Ovary (tissue), 7 donors: ENCODE measurements at regions not wholly inside any gene's neighbourhood (a gene's known extent, or its start where the extent isn't known, plus 50 kb on each side); places are given as distances from the start of the nearest gene placed in this dataset.

Experiments used
- DNase-seq, 5 donors: peaks; one replicate each; pipeline ENCODE4 v3.0.0-alpha.2; 2019 to 2020
- H3K27ac ChIP-seq, 2 donors: fragments of 200-600 bp; one replicate each; pipeline versions ENCODE4 v1.5.1 to v1.8.0; 2019 to 2022
- H3K27me3 ChIP-seq: fragments of 200-600 bp; one replicate; pipeline ENCODE4 v1.8.0; 2022
- H3K36me3 ChIP-seq: fragments of 200-600 bp; sonication (generic); one replicate; pipeline ENCODE4 v1.5.1; 2019
- H3K4me1 ChIP-seq: one replicate; pipeline ENCODE4 v1.8.1; 2013; ENCODE audit warnings: mild to moderate bottlenecking, moderate library complexity; ENCODE audit not compliant: insufficient read depth
- H3K4me3 ChIP-seq: fragments of 200-600 bp; sonication (generic); one replicate; pipeline ENCODE4 v1.5.1; 2017
- H3K9me3 ChIP-seq, 2 donors: fragments of 200-600 bp in 1 of 2; sonication (generic) in 1 of 2; one replicate each; pipeline versions ENCODE4 v1.5.1 to v1.8.1; 2013 to 2019; ENCODE audit warnings: mild to moderate bottlenecking in 1 of 2, moderate library complexity in 1 of 2
- CTCF ChIP-seq, 3 donors: fragments of 450-650 bp in 2 of 3; fragments of 200-600 bp in 1 of 3; IDR thresholded peaks; one replicate each; pipeline versions ENCODE4 v1.5.1 to v1.8.0; 2016 to 2022; ENCODE audit warnings: antibody characterized with exemption in 3 of 3, mild to moderate bottlenecking in 1 of 3
- EP300 ChIP-seq: sonication (generic); formaldehyde crosslinking; IDR thresholded peaks from one replicate; pipeline ENCODE4 v1.6.1; 2017; ENCODE audit warnings: antibody characterized with exemption
- POLR2A ChIP-seq: fragments of 450-650 bp; IDR thresholded peaks from one replicate; pipeline ENCODE4 v1.6.1; 2017; ENCODE audit warnings: antibody characterized with exemption, mild to moderate bottlenecking, moderate library complexity
- WGBS, 3 donors: extraction: QIAGEN DNeasy Blood & Tissue Kit in 1 of 3; methylation state at CpG; one replicate each; pipeline versions ENCODE4 v1.1.5 to v1.1.7; 2013 to 2017; 5-methylcytosine and 5-hydroxymethylcytosine counted together
- intact Hi-C, 4 donors: fragments of 100-400 bp; cut with DNase I; formaldehyde crosslinking; loops; one replicate each; pipeline versions ENCODE4 v1.11.0 to v1.15.1; 2022 to 2023
- donor health status: DM: no; HTN: no; CAD: no; lungs with moderate emphysema.
- donor health status: DM: no; HTN: no; CAD: no.
- donor health status: Bipolar disorder and iron deficiency.
- donor health status: DM: no; HTN: no; CAD: no.
- donor health status: DM: yes; HTN: yes; CAD: no.

DNA sequence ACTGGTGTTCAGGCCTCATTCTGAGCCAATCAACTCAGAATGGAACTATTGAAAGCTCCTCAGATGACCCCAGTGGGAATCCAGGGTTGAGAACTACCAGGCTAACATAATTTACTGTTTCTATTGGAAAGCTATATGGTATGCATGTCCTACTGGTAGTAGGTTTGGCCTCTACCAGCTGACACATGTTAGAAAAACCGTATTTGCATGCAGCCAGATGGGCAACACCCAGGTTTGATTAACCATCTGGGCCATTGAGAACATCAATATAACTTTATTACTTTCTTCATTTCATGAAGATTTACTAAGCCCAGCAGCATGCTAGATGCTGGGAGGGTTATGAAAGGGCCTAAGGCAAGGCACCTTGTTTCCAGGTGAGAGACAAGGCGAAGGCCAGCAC lies 181.4 kb upstream of the PARP11 start:
- Histone ChIP-seq H3K4me3 (no peak overlapping the region), H3K27me3 (no peaks in the 10 kb centered on the region), H3K9me3 (no peaks in the 10 kb centered on the region), H3K27ac (no peak overlapping the region), H3K4me1 (no peaks in the 10 kb centered on the region), H3K36me3 (no peaks in the 10 kb centered on the region)
- DNase-seq: no peak
- intact Hi-C loops: loop anchor here in 1 of 4 donors (5.0 kb wide), 1 partner anchor 147 kb away; no protein-coding TSS in a partner anchor
- 80 to 91% (median 87%) methylated on average over 2 of the region's 2 CpGs for WGBS, 3 donors
- TF ChIP-seq POLR2A (no peak), EP300 (no peak), CTCF (IDR thresholded peaks at IDR 0.05) (no peak)

GRCh38 chr12:4052691-4053090 lies 179.5 kb upstream of the PARP11 start:
- no peak for TF ChIP-seq POLR2A
- TF ChIP-seq EP300: no peak
- no peak for TF ChIP-seq CTCF (IDR thresholded peaks at IDR 0.05)
- Histone ChIP-seq H3K4me3 (no peak overlapping the region), H3K27me3 (no peaks in the 10 kb centered on the region), H3K27ac (no peak overlapping the region), H3K9me3 (no peaks in the 10 kb centered on the region), H3K36me3 (no peaks in the 10 kb centered on the region), H3K4me1 (no peaks in the 10 kb centered on the region)
- no peak for DNase-seq
- intact Hi-C loops: loop anchor here in 1 of 4 donors (5.0 kb wide), 1 partner anchor 145 kb away; no protein-coding TSS in a partner anchor
- 79 to 87% (median 83%) methylated on average over 3 of the region's 3 CpGs for WGBS, 3 donors

DNA sequence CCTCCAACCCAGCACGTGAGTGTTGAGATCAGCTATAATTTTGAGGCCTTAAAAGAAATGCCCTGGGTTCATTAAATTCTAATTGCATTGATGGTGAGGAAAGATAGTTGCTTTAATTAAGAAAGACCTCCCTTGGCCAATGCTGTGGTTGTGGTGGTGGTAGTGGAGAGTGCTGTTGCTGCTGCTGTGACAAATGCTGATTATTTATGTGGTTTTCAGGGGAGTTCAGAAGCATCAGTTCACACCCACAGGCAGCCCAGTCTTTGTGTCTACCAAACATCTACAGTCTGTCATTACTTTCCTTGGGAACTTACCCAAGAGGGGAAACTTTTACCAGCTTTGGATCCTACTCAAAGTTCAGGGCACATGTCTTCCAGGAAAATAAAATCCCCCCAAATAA lies 178.4 kb upstream of the PARP11 start:
- Histone ChIP-seq H3K27ac (no peak overlapping the region), H3K9me3 (no peaks in the 10 kb centered on the region), H3K4me1 (no peaks in the 10 kb centered on the region), H3K27me3 (no peaks in the 10 kb centered on the region), H3K4me3 (no peak overlapping the region), H3K36me3 (no peaks in the 10 kb centered on the region)
- WGBS, 3 donors: 49 to 64% (median 52%) methylated on average over 1 of the region's 1 CpG
- no peak for TF ChIP-seq POLR2A
- no peak for TF ChIP-seq CTCF (IDR thresholded peaks at IDR 0.05)
- no peak for TF ChIP-seq EP300
- no peak for DNase-seq
- intact Hi-C loops: loop anchor here in 1 of 4 donors (5.0 kb wide), 1 partner anchor 144 kb away; no protein-coding TSS in a partner anchor

- Histone ChIP-seq H3K4me3 (no peak overlapping the region), H3K9me3 (no peaks in the 10 kb centered on the region), H3K27me3 (no peaks in the 10 kb centered on the region), H3K4me1 (no peaks in the 10 kb centered on the region), H3K36me3 (no peaks in the 10 kb centered on the region), H3K27ac (no peak overlapping the region)
- 83 to 91% (median 87%) methylated on average over 3 of the region's 3 CpGs for WGBS, 3 donors
- TF ChIP-seq POLR2A (no peak), CTCF (IDR thresholded peaks at IDR 0.05) (no peak), EP300 (no peak)
- intact Hi-C loops: loop anchor here in 1 of 4 donors (5.0 kb wide), 1 partner anchor 143 kb away; no protein-coding TSS in a partner anchor
- no peak for DNase-seq
Observed at GRCh38 chr12:4050340-4050739, 177.1 kb upstream of the PARP11 start.
